Epidermal melanocyte (primary cell): ENCODE measurements at regions not wholly inside any gene's neighbourhood (a gene's known extent, or its start where the extent isn't known, plus 50 kb on each side); places are given as distances from the start of the nearest gene placed in this dataset.

Experiments used
- DNase-seq: peaks from one replicate; pipeline ENCODE4 v3.0.0; 2011; ENCODE audit warnings: low spot score; ENCODE audit not compliant: insufficient read length

DNA sequence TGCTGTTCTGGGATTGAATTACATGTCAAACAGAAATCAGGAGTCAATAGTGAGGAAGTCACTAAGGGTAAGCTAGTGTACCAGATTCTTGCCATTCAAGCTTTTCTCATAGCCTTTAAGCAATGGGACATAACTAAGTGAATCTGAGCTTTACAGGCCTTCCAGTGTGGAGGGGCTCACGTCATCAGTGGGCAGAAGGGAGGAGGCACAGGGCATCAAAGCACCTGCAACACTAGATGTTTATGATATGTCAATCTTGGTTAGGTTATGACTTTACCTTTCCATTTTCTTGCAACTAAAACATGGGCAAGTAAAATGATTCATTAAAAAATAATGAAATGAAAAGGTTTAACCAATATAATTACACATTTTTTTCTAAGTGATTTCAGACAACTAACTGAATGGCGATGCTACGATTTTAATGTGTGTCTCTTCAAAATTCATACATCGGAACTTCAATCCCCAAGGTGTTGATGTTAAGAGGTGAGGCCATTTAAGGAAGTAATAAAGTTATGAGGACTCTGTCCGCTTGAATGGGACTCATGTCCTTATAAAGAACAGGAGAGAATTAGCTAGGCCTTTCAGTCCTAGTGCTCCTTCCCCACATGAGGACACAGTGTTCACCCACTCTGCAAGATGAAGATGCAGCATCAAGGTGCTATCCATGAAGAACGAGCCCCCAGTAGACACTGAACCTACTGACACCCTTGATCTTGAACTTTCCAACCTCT, 1169.2 kb upstream of the NXPH2 start:
- DNase-seq = no peak

- DNase-seq = no peak
Measured at GRCh38 chr2:139946690-139947089, 1166.5 kb upstream of the NXPH2 start.

DNA sequence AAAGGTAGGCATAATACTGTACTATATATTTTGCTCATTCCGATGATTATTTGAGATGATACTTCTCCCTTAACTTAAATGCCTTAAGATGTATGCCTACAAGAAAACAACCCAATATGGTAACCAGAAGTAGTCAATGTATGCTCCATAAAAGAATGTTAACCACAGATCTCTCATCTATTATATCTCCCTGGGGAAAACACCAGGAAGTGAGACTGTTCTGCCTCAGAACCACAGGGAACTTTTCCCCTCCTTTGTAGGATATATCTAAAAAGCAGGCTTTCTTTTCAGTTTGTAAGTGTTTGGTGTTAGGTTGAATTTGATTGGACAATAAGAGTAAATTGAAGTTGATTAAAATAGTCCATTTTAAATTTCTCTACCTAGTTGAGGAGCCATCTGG, 1160.5 kb upstream of the NXPH2 start:
- DNase-seq = no peak

- DNase-seq = no peak
Measured at GRCh38 chr2:139925903-139926302, 1145.7 kb upstream of the NXPH2 start.

GRCh38 chr2:139924070-139924469, 1143.9 kb upstream of the NXPH2 start:
- DNase-seq = no peak

DNA sequence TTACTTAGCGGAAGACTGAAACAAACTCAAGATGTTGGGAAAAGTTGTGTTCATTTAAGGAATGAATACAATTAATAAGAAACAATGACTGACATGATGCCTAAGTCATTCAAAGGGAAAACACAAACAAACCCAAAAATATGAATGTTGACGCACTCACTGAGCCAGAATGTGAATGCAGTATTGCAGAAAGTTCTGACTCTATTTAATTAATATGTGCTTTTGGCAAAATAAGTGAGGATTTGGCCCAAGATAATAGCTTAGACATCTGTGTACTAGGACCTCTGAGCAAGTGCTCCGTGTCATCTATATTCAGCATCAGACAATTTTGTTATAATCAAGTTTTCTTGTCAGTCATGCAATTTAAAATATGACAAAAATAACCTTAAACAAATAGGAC, 1138.8 kb upstream of the NXPH2 start:
- no peak for DNase-seq

DNA sequence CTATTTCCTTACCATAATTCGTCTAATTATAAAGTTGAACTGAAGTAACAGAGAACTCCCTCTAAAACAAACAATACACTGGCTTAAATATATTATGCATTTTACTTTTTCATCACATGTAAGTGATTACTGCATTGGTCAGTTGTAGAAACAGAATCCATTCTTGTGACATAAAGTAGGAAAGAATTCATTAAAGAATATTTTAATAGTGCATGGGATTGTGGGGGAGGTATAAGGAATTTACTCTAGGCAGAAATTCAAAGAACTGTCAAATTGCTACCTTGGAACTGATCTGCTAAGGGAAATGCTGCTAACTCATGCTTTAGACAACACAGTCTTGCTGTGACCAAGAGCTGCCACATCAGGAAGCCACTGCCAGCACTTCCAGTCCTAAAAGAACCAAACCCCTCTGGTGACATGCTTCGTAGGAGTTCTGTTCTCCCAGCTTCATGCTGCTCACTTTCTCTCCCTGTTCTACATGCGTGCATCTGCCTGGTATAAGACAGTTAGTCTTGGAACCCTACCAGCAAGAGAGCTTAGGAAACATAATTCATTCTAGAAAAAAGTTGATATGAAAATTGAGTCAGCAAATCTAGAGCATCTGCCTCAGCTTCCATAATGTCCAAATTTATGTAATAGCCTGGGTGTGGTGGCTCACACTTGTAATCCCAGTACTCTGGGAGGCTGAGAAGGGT, 1137.6 kb upstream of the NXPH2 start:
- no peak for DNase-seq

- DNase-seq = no peak
Measured at GRCh38 chr2:139916822-139917221, 1136.6 kb upstream of the NXPH2 start.

- DNase-seq = no peak
Measured at GRCh38 chr2:139911160-139911559, 1131.0 kb upstream of the NXPH2 start.

- DNase-seq = no peak
Measured at GRCh38 chr2:139909136-139909535, 1128.9 kb upstream of the NXPH2 start.

DNA sequence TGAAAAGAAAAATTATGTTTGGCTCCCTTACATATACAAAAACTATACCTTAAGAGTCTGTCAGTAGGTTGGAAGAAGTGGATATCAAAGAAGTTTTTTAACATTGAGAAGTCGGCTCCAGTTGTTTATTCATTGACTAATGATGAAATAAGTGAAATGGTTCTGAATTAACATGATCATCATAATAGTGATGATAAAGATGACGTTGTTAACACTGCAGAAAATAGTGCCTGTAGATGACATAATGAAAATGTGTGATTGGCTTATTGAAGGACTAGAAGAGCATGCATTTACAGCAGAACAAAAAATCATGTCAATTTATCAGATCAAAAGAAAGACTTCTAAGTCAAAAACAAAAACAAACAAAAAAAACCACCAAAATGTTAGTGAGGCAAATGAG, 1125.4 kb upstream of the NXPH2 start:
- DNase-seq = no peak

DNA sequence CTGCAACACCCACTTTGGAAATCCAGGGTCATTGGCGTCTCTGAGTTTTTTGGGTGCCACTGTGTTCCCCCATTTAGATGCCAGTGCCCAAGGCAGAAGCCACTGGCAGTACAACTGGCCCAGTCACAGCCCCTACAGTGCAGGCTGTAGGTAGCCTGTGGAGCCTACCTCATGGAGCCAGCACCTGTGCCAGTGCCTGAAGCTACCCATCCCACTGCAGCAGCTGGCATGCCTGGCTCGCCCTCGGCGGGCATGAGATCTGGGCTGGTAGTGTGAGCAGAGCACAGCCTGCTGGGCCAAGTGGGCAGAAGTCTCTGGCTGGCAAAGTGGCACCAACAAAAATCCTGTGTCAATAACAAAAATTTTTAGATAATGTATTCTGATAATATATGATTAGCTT, 1111.4 kb upstream of the NXPH2 start:
- no peak for DNase-seq

- DNase-seq = no peak
Measured at GRCh38 chr2:139885921-139886498, 1105.8 kb upstream of the NXPH2 start.

- no peak for DNase-seq
Measured at GRCh38 chr2:139876964-139877363, 1096.8 kb upstream of the NXPH2 start.

- no peak for DNase-seq
Measured at GRCh38 chr2:139876321-139876720, 1096.1 kb upstream of the NXPH2 start.

DNA sequence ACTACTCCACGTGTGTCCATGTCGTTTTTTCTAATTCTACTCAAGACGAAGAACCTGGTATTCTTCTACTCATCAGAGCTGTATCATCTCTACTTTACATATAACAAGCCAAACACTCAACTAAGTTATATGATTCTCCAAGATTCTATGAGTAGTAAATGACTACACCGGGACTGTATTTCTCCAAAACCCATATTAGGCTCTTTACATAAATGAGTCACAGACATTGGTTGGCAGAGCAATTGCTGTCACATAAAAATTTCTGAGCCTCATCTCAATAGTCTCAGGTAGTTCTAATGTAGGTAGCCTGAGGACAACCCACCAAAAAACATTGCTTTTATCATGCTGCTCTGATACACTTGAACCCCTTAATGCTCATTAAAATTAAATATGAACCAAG, 1092.3 kb upstream of the NXPH2 start:
- no peak for DNase-seq

GRCh38 chr2:139872032-139872431, 1091.8 kb upstream of the NXPH2 start:
- no peak for DNase-seq

DNA sequence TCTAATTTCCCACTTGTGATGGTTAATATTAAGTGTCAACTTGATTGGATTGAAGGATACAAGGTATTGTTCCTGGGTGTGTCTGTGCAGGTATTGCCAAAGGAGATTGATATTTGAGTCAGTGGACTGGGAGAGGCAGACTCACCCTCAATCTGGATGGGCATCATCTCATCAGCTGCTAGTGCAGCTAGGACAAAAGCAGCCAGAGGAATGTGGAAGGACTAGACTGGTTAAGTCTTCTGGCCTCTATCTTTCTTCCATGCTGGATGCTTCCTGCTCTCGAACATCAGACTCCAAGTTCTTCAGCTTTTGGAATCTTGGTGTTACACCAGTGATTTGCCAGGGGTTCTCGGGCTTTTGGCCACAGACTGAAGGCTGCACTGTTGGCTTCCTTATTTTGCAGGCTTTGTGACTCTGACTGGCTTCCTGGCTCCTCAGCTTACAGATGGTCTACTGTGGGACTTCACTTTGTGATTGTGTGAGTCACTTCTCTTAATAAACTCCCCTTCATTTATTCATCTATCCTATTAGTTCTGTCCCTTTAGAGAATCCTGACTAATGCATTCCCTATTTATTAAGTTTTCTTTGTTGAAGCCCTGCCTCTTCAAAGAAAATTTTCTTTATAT, 1087.5 kb upstream of the NXPH2 start:
- no peak for DNase-seq

- no peak for DNase-seq
Measured at GRCh38 chr2:139864821-139865302, 1084.7 kb upstream of the NXPH2 start.

DNA sequence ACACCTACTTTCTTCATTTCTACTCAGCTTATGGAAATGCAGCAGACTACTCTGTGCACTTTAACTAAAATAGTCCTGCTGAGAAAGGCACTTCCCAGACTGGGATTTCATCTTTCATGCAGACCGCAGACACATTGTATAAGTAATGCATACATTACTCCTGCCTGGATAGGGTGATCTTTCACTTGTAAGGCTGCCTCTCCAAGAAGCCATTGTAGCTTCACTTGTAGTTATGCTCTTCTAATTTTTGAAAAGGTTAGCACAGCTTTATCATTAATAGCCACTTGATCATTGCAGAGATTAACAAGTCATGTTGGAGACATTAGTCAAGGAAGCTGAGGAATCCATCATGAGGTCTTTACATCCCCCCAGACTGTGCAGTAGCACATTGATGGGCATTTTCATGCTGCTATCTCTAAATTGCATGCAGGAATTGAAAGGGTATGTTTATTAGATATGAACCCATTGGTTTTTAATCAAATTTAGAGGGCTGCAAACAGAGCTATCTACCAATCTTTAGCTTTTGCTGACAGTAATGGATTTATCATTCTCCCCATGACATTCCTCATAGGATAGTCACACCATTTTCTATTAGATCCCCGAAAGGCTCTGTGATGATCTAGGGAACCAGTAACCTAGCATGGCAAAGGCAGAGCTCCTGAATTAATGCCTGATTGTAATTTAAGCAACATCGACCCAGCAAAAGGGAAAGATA, 1074.7 kb upstream of the NXPH2 start:
- DNase-seq = no peak

DNA sequence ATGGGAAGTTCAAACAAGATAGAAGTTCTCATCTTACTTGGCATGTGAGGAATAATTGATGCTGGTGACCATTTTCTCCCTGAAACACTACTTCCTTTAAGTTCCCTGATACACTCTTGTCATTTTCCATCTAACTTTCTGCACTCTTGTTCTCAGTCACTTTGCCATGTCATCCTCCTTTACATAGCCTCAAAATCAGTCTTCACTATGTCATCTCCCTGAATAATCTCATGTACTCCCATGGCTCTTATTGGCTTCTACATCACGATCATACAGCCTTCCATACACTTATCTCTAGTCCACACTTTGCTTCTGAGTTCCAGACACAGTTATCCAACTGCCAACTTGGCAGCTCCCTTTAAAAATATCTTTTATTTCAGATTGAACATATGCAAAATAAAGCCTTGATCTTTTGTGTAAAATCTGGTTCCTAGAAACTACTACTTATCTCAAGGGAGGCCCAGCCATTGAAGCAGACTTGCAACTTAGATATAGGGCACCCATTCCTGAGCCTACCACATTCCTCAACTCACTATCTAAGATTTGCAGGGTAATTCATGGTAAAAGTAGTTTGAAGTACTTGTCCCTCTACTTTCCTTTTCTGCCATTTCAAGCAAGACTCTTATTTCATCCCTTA, 1070.2 kb upstream of the NXPH2 start:
- no peak for DNase-seq
